B cell (primary cell): ENCODE measurements at regions not wholly inside any gene's neighbourhood (a gene's known extent, or its start where the extent isn't known, plus 50 kb on each side); places are given as distances from the start of the nearest gene placed in this dataset.

Source experiments
- ATAC-seq: fragments of 200-7000 bp; cut with Tn5 transposase; one replicate; pipeline ENCODE4 v1.10.0; 2021; ENCODE audit warnings: low read depth, mild to moderate bottlenecking, moderate number of reproducible peaks, moderate library complexity
- CTCF ChIA-PET: fragments of 350-600 bp; sonication (Branson Sonifier 250); formaldehyde crosslinking; loops from one replicate; lab custom pipeline; 2021; ENCODE audit warnings: antibody characterized with exemption, inconsistent platforms; lab: Charles Lee
- POLR2A ChIA-PET: fragments of 350-600 bp; sonication (Branson Sonifier 250); formaldehyde crosslinking; loops from one replicate; lab custom pipeline; 2021; ENCODE audit warnings: antibody characterized with exemption; lab: Charles Lee
- DNase-seq: peaks from one replicate; pipeline ENCODE4 v3.0.0; 2013
- H2AFZ ChIP-seq: 2 replicates; pipeline ENCODE4 v1.6.1; 2012; ENCODE audit warnings: mild to moderate bottlenecking, low read depth, low read length; ENCODE audit not compliant: insufficient read depth, poor library complexity, severe bottlenecking
- H3K27ac ChIP-seq, 2 donors: 1 replicate in 1 of 2; 2 replicates in 1 of 2; pipeline ENCODE4 v1.5.1; 2012 to 2013; ENCODE audit warnings: low read length in 2 of 2, mild to moderate bottlenecking in 2 of 2, moderate library complexity in 1 of 2
- H3K27me3 ChIP-seq, 4 experiments: fragments of 200-600 bp in 1 of 4; sonication (generic) in 1 of 4; replicated peaks in 1 of 4; 1 replicate in 2 of 4; 2 replicates in 2 of 4; pipeline versions ENCODE4 v1.6.1 to v1.7.0; 2013 to 2016; ENCODE audit warnings: low read length in 3 of 4, mild to moderate bottlenecking in 2 of 4, mixed read lengths in 1 of 4, moderate library complexity in 1 of 4; ENCODE audit not compliant: insufficient read depth in 4 of 4, control insufficient read depth in 3 of 4; ENCODE audit errors: control extremely low read depth in 1 of 4
- H3K36me3 ChIP-seq, 2 experiments: replicated peaks in 1 of 2; 1 replicate in 1 of 2; 2 replicates in 1 of 2; pipeline versions ENCODE4 v1.6.1 to v1.7.1; 2013; ENCODE audit warnings: low read length in 1 of 2; ENCODE audit not compliant: insufficient read depth in 2 of 2, control insufficient read depth in 1 of 2; ENCODE audit errors: control extremely low read depth in 1 of 2, extremely low read depth in 1 of 2
- H3K4me1 ChIP-seq, 2 donors: fragments of 200-600 bp in 1 of 2; sonication (generic) in 1 of 2; 1 replicate in 1 of 2; 2 replicates in 1 of 2; pipeline versions ENCODE4 v1.5.1 to v1.6.1; 2013 to 2017; ENCODE audit warnings: low read length in 2 of 2; ENCODE audit not compliant: control insufficient read depth in 2 of 2, insufficient read depth in 2 of 2
- H3K4me2 ChIP-seq: replicated peaks from 2 replicates; pipeline ENCODE3; 2012; ENCODE audit warnings: mild to moderate bottlenecking, low read depth, low read length; ENCODE audit not compliant: poor library complexity, severe bottlenecking
- H3K4me3 ChIP-seq, 5 experiments: fragments of 200-600 bp in 1 of 5; sonication (generic) in 1 of 5; 1 replicate in 3 of 5; 2 replicates in 2 of 5; pipeline versions ENCODE4 v1.5.1 to v1.7.0; 2011 to 2016; ENCODE audit warnings: low read length in 4 of 5, mild to moderate bottlenecking in 4 of 5, low read depth in 2 of 5, control low read depth in 1 of 5, moderate library complexity in 1 of 5; ENCODE audit not compliant: insufficient read depth in 1 of 5; ENCODE audit errors: control extremely low read depth in 1 of 5, extremely low read depth in 1 of 5
- H3K79me2 ChIP-seq: fragments of 200-600 bp; sonication (generic); one replicate; pipeline ENCODE4 v1.6.0; 2016; ENCODE audit warnings: low read length; ENCODE audit not compliant: control insufficient read depth, insufficient read depth
- H3K9ac ChIP-seq: fragments of 200-600 bp; sonication (generic); 2 replicates; pipeline ENCODE4 v1.6.1; 2017; ENCODE audit warnings: mild to moderate bottlenecking, low read length, moderate library complexity
- H3K9me3 ChIP-seq, 3 donors: one replicate each; pipeline versions ENCODE4 v1.6.1 to v1.7.1; 2013; ENCODE audit warnings: low read length in 2 of 3; ENCODE audit not compliant: control insufficient read depth in 2 of 3, insufficient read depth in 1 of 3; ENCODE audit errors: control extremely low read depth in 1 of 3
- H4K20me1 ChIP-seq: 2 replicates; pipeline ENCODE4 v1.6.0; 2012; ENCODE audit warnings: mild to moderate bottlenecking, low read length; ENCODE audit not compliant: insufficient read depth, control insufficient read depth, poor library complexity, severe bottlenecking
- H3K27ac Mint-ChIP-seq: one replicate; pipeline ENCODE4 v1.8.0; 2021; ENCODE audit warnings: mixed read lengths
- H3K27me3 Mint-ChIP-seq: one replicate; pipeline ENCODE4 v1.8.0; 2021; ENCODE audit warnings: mixed read lengths
- H3K4me1 Mint-ChIP-seq: one replicate; pipeline ENCODE4 v1.8.0; 2021; ENCODE audit warnings: mixed read lengths
- H3K4me3 Mint-ChIP-seq: one replicate; pipeline ENCODE4 v1.8.0; 2021; ENCODE audit warnings: mixed read lengths
- H3K9me3 Mint-ChIP-seq: one replicate; pipeline ENCODE4 v1.8.0; 2022; ENCODE audit warnings: mixed read lengths; ENCODE audit not compliant: insufficient read depth
- CTCF ChIP-seq: fragments of 200-600 bp; IDR thresholded peaks from one replicate; pipeline ENCODE4 v1.8.0; 2022; ENCODE audit warnings: antibody characterized with exemption, mild to moderate bottlenecking
- EZH2 ChIP-seq: IDR thresholded peaks from 2 replicates; pipeline ENCODE4 v1.6.1; 2012; ENCODE audit warnings: borderline replicate concordance, low read depth, mild to moderate bottlenecking, moderate library complexity, low read length; ENCODE audit not compliant: insufficient read depth, poor library complexity, severe bottlenecking
- WGBS: methylation state at CpG from one replicate; pipeline ENCODE4 v1.1.5; 2013; ENCODE audit warnings: missing lambda C conversion rate; ENCODE audit not compliant: insufficient coverage; 5-methylcytosine and 5-hydroxymethylcytosine counted together
- intact Hi-C: fragments of 100-400 bp; cut with micrococcal nuclease; formaldehyde crosslinking; loops from one replicate; pipeline ENCODE4 v1.10.0; 2022

GRCh38 chr21:35211782-35212181, 162.7 kb upstream of the RUNX1 start:
- H3K4me2 ChIP-seq, result no peak overlapping the region
- H3K79me2 ChIP-seq, result no peaks in the 10 kb centered on the region
- H3K36me3 ChIP-seq, result no peaks in the 10 kb centered on the region
- H4K20me1 ChIP-seq, result no peaks in the 10 kb centered on the region
- Mint-ChIP-seq H3K9me3 (peaks cover 3% of the 10 kb centered on the region), H3K4me3 (no peak overlapping the region), H3K27ac (no peak overlapping the region), H3K27me3 (no peaks in the 10 kb centered on the region), H3K4me1 (peaks cover 2% of the 10 kb centered on the region)
- no peak overlapping the region for H3K9ac ChIP-seq
- no peak overlapping the region for H2AFZ ChIP-seq
- no peak overlapping the region for H3K27ac ChIP-seq
- intact Hi-C loops, result loop anchor here (2.0 kb wide), 1 partner anchor 15 kb away; no protein-coding TSS in a partner anchor
- no peak for TF ChIP-seq CTCF
- no peak for TF ChIP-seq EZH2
- peaks cover 0 to 8% (median 2%) of the 10 kb centered on the region in 3 donors for H3K9me3 ChIP-seq
- ChIA-PET CTCF (no interaction called here), POLR2A (no interaction called here)
- peaks cover 2 to 4% of the 10 kb centered on the region in 2 donors for H3K4me1 ChIP-seq
- peaks cover 0 to 3% (median 0%) of the 10 kb centered on the region in 4 experiments for H3K27me3 ChIP-seq
- DNase-seq (no peak), ATAC-seq (no peak)
- no peak overlapping the region for H3K4me3 ChIP-seq
- no CpG with 5 or more reads among the region's 6 CpGs for WGBS

- DNase-seq (no peak), ATAC-seq (no peak)
- Histone ChIP-seq H3K4me3 (no peak overlapping the region), H3K4me2 (no peak overlapping the region), H3K9me3 (peaks cover 0 to 8% (median 2%) of the 10 kb centered on the region in 3 donors), H3K9ac (no peak overlapping the region), H4K20me1 (no peaks in the 10 kb centered on the region), H3K36me3 (no peaks in the 10 kb centered on the region), H2AFZ (no peak overlapping the region), H3K4me1 (peaks cover 19 to 21% of the 10 kb centered on the region in 2 donors), H3K27ac (no peak overlapping the region), H3K27me3 (peaks cover 0 to 3% (median 0%) of the 10 kb centered on the region in 4 experiments), H3K79me2 (no peaks in the 10 kb centered on the region)
- no peaks in the 10 kb centered on the region for H3K27me3 Mint-ChIP-seq
- no peak overlapping the region for H3K4me3 Mint-ChIP-seq
- no peak overlapping the region for H3K27ac Mint-ChIP-seq
- TF ChIP-seq EZH2 (no peak), CTCF (no peak)
- peaks cover 18% of the 10 kb centered on the region for H3K4me1 Mint-ChIP-seq
- peaks cover 3% of the 10 kb centered on the region for H3K9me3 Mint-ChIP-seq
- WGBS, result 100% methylated on average over 1 of the region's 4 CpGs
- intact Hi-C loops, result loop anchor here (2.0 kb wide), 1 partner anchor 17 kb away; no protein-coding TSS in a partner anchor
- ChIA-PET POLR2A (no interaction called here), CTCF (no interaction called here)
Observed at GRCh38 chr21:35210093-35210492, 161.0 kb upstream of the RUNX1 start.
